RPMI8226 (cell line): ENCODE measurements at regions not wholly inside any gene's neighbourhood (a gene's known extent, or its start where the extent isn't known, plus 50 kb on each side); places are given as distances from the start of the nearest gene placed in this dataset.

Experiments
- DNase-seq: peaks from one replicate; pipeline ENCODE4 v3.0.0-alpha.2; 2015

DNA sequence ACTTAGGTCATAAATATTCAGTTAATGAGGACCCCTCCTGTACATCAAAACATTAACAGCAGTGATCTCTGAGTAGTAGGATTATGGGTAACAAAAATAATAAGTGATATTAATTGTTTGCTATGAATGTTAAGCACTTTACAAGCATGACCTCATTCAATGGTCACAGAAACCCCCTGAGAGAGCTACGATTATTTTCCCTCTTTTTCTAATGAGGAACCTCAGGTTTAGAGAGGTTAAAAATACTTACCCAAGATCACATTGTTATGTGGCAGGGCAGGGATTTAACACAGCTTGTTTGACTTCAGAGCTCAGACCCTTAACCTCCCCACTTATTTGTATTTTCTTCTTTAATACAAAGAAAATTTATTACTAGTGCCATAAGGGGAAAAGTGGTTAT, 228.2 kb downstream of the TBL1XR1 start:
- DNase-seq = no peak

DNA sequence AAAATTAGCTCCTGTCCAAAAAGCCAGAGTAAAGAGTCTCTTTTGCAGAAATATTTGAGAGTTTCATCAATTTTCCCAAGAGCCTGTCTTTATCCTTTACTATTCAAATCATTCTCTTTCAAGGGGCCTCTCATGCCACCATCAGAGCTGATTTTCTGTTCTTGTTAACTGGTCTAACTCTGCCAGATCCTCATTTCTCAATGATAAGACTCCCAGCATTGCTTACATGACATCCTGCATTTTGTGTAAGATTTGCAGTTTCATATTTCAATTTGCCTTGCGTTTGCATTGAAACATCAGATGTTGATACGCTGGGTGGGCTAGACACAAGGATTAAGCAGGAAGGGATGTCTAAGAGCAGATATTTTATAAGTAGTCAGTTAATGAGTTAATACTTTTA, 228.7 kb downstream of the TBL1XR1 start:
- no peak for DNase-seq

DNA sequence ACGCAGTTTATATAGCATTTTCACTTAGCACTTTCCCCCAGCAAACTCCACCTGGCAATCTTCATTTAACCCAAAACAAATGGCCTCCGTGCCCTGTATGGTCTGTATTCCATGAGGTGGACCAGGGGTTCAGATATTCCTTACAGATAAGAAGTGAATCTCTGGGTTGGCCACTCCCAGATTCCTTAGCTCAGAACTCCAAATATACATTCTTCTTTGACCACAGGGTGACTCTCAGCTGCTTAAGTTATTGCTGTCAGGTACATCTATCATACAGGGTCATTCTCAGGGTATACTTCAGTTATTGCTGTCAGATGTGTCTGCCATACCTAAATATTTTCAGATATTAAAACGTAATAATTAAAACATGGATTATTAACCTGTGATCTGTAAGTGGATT, 229.8 kb downstream of the TBL1XR1 start:
- DNase-seq = no peak

DNA sequence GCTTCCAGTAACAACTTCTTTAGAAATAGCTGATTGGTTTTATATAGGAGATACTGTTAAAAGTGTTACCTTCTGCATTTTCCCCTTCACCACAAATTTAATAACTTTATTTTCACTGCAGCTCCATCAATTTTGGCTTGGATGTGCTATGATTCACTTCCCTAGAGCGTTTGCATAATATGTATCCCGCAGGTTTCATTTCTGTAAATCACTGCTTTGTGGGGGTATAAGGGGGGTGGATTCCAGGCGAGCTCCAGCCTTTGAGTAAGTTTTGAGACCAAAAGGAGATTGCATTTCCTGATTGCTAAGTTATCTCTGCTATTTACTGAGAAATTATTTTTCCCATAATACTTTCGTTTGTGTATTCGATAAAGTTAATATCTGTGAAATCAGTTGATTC, 232.6 kb downstream of the TBL1XR1 start:
- DNase-seq = no peak

DNA sequence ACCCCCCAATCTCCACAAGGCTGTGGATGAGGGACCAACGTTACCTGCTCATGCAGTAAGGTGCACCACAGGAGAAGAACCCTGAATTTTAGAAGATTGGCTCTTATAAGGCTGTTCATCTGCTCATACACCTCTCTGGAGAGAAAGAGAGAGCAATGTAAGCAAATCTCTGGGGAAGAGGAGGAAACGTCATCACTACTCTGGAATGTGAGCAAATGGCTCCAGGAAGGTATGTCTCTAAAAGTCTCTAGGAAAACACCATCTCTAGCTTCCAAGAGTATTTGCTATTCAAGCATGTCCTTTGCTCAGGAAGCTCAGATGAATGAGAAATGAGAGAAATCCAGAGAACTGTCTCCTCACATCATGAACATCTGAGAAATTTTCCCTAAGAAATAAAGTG, 235.4 kb downstream of the TBL1XR1 start:
- DNase-seq = no peak

DNA sequence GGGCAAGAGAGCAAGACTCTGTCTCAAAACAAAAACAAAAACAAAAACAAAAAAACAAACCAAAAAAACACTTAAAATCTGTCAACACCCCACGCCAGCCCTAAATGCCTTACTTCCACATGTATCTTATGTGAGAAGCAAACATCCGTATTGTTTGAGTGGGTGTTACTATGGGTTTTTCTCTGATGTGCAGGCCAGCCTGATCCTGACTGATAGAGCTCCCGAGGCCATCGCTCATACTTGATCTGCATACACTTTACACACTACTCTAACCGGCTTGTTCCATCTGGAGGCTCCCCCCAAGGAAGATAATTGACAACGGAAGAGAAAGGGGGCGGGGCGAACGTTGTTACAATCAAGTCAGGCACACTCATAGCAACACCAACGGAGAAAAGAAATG, 237.4 kb downstream of the TBL1XR1 start:
- DNase-seq = no peak

DNA sequence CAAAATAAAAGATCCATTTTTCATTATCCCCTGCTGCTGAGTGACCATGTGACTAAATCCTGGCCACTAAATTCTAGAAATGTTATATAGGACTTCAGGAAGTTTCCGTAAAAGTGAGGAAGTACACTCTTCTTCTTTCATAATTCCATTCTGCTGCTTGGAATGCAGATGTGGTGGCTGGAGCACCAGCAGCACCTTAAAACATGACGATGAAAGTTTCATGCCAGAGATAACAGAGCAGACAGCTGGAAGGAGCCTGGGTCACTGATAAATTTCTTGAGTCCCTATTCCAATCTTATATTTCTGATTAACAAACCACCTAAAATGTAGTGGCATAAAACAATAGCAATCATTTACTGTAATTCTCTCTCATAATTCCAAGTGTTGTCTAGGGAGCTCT, 238.7 kb downstream of the TBL1XR1 start:
- no peak for DNase-seq

DNA sequence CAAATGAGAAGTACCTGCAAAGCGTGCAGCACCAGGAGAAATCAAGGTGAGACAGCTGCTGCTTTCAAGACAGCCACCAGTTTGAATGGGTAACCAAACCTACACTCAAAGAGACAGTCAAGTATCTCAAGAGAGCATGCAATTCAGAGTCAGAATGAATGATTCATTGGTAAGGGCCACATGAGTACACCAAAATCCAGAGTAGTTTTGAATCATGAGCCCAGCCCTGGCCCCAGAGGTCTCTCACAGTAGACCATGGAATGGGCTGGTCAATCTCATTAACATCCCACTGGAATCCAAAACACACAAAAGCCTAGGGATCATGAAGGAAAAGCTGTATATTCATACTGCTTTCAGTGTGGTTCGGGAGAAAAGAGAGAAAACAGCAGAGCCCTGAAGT, 242.8 kb downstream of the TBL1XR1 start:
- DNase-seq = no peak

DNA sequence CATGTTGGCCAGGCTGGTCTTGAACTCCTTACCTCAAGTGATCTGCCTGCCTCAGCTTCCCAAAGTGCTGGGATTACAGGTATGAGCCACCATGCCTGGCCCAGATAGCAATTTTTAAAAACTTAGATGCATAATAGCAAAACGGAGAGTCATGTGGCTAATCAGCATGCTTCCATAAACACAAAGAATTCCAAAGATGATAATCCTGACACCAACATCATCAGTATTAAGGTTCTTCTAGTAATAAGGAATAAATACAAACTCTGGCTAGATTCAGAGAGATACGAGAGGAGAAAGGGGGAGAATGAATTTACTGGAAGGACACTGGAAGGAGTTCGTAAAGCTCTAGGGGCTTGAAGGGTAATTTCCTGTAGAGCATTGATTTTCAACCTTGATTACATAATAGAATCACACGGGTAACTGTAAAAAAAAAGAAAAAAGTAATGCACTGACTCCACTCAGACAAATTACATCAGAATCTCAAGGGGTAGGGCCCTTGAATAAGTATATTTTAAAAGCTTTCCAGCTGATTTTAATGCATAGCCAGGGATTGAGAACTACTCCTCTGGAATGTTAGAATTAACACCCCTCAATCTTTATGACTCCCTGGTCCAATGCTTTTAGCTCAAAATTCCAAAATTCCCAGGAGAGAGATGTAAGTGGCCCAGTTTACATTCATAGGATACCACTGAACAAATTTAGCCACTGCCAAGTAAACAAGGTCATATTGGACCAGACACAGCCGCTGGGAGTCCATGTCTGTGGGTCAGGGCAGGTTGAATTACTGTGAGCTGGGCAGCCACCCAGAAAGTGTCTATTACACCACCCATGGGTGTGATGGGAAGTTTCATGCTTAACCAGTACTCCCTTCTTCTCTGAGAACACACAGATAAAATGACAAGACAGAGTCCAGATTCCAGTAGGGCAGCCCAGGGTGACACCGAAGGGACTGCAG, 243.9 kb downstream of the TBL1XR1 start:
- no peak for DNase-seq

DNA sequence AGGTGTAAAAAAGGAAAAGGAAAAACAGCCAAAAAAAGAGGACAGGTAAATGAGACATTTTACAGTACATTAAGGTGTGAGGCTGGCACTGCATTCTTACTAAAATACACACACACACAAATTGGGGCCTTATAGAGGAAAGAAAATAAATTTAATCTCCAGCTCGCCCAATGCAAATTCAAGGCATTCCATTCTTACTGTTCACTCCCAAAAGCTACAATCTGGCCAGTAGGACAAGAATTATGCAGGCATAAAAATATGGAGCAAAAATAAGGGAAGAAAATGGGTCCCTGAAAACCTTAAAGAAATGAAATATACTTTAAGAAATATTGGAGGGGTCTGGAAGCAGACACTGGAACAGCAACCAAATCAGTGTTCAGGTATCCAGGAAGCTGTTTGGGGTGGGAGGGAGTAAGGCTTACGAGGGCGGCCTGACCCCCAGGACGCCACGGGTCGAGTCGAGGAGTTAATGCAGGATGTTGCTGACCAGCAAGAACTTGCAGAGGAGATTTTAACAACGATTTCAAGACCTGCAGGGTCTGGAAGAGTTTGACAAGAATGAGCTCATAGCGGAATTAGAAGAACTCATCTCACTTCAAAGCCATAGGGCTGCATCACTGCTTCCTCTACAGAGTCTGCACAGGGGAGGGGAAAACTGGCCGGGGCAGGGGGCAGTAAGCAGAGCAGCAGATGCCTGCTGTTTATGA, 245.5 kb downstream of the TBL1XR1 start:
- no peak for DNase-seq

DNA sequence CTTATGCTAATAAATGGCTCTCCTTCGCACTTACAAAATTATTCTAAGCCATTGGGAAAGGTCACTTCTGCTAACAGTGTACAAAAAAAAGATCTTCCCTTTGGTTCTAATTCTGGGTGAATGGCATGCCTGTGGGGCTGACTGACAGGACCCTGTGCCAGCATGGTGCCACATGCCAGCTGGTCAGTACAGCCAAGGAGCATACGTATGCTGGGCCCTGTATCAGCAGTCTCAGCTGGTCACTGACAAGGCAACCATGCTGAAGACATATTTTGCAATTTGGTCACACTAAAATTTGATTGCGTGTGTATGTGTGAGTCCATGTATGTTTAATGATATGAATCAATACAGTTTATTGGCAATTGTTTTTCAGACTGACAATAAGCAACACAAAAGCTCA, 246.1 kb downstream of the TBL1XR1 start:
- DNase-seq = no peak

DNA sequence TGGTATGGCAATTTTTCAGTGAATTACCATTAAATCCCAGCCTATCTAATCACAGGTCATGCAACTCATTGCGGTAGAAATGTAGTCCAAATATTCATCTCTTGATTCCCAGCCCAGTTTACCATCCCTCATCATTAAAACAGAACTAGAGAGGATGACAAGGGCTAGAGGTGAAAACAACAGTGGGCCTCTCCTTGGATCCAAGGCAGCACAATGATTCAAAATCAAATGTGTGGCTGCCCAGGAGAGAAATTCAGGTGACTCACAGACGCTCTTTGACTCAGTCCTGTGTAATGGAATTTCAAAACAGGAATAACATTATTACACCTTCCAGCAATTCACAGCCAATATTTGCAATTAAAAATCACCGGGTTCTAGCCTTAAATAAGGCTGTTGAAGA, 246.5 kb downstream of the TBL1XR1 start:
- no peak for DNase-seq

DNA sequence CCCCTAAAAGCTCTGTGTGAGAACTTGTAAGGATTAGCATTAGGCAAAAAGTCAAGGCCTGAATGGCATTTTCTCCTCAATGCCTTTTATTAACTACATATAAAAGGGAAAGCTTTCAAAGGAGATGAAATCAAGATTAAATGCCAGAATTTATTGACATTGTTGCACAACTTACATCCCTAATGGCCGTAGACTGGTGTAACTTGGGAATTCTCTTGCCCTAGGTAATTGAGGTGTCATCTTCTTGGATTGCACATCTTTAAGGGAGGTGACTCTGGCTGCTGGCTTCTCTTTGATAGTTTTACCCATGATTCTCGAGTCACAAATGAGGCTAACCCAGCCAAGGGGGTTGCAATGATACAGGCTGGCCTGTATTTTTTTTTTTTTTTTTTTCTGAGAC, 249.1 kb downstream of the TBL1XR1 start:
- no peak for DNase-seq

DNA sequence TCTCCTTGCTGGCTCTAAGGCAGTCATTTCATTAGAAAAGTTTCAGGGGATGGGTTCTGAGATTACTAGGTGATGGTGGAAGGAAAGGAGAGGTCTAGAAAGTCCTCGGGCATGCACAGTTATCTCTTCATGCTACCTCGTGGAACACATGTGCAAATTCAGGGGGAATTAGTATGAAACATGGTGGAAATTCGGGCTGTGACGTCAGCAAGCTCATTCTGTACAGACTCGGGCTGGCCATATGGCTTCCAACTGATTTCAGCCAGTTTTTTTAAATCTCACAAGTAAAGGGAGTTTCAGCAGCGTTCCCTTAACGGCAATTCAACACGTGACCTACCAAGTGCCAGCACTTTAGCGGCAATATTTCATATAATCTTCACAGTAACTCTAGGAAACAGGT, 251.1 kb downstream of the TBL1XR1 start:
- no peak for DNase-seq

DNA sequence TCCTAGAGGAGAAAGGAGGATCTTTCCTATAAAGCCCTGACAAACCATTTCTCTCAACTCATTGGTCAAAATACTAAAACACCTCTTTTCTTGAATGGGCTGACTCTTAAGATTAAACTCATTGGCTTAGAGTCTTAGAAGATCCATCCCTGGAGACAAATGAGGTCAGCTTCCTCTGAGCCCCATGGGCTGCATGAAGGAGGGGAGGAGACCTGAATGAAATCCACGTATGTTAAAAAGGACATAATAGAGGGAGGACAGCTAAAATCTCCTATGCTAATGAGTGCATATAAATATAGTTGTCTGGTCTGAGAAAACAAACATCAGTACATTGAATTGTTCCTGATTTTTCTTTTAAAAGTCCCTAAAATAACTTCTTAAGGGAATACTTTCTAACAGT, 255.0 kb downstream of the TBL1XR1 start:
- DNase-seq = no peak

DNA sequence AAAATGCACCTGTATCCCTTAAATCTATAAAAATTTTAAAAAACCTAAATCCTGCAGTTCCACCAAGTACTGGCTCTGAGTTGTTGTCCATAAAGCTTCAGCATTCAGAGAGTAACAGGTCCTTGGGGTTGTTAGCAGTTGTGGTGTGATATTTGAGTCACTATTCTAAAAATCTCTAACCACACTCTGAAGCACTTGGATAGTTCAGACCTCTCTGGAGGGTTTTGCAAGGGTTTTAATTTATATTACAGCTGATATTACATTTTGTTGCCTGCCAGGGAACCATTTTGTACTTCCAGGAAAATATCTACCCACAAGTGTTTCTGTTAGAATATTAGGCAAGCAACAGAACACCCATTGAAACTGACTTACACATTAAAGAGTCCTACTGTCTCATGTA, 255.6 kb downstream of the TBL1XR1 start:
- DNase-seq = no peak

DNA sequence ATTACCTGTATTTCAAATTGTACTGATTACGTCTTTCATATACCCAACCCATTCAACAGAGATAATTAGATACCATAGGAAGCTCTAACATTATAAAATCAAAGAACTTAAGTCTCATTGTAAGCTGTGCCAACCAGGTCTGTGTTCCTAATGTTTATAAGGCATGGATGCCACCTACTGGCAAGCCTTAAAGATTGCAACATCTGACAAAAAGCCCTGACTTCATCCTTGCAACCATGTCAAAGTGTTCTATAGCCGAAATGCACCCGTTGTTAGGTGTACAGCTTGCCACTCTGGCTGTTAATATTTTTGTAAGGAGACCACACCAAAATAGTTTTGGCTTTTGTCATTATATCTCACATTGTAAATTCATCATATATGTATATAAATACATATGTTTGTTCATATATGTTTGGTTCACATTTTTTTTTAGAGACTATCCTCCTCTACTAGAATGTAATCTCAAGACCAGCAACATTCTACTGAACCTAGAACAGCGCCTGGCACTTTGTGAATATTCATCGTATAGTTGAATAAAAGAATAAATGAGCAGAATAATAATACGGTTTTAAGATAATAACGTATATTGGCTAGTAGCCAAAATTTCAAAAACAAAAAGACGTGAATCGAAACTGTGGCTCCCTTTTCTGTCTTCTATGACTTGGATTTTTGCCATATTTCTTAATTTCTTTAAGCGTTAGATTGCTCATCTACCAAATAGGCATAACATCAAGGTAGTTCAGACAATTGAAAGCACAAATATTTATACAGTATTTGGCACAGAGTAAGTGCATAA, 258.1 kb downstream of the TBL1XR1 start:
- peak; percentile 85 for DNase-seq

DNA sequence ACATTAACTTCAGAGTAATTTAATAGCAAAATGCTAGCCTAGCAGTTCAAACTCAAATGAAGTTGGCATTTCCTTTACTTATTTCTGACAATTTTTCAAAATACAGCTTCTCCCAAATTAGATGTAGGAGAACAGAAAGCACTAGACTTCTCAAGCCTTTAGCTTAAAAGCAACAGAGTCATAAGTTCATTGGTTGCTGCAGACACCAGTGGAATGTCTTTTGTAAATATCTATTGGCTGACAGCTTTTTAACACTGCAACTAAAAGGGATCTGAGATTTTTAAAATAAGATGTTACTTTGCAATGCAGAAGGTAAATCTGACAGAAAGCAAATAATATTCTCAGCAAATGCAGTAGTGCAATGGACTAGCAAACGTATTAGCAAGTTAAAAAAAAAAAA, 259.3 kb downstream of the TBL1XR1 start:
- no peak for DNase-seq

DNA sequence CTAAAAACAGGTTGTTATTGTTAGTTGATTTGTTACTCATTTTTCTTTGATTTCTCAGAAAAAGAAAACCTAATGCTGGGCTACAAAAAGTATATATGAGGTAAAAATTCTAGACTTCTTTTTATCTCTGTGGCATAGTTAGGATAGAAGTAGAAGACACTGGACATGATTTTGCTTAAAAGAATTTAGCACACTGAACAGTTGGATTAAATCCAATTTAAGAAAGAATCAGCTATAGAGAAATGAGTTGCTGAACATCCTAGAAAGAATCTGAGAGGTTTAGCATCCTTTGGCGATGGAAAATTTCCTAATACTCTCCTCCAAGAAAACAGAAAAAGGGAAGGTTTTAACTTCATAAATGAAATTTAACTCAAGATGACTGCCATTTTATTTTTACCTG, 259.7 kb downstream of the TBL1XR1 start:
- DNase-seq = no peak

DNA sequence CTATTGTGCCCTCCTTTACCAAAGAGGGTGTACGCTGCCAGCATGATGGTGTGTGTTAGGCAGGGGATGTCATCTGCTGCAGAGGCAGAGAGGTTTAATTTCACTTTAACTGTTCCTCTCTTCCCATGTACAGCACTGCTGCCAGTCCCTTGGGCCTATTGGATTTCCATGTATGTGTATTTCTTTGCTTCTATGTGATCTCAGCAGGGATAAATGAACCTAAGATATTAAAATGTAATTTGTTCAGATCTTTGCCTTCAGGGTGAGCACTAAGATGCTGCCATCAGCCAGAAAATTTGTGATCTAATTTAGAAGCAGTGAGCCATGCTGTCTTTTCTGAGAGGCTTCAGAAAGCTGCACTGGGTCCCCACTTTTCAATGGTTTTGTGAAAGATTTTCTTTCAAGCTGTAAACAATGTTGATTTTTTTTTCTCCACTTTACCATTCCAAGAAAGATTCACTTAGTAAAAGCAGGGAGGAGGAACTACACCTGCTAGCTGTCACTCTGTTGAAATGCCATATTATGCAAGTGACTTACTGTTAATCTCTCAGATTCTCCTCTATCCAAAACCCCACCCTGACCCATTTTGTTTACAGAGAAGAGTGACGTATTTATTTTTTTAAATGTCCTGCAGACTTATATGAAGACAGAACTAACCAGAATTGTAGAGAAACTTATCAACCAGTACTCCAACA, 261.9 kb downstream of the TBL1XR1 start:
- DNase-seq = no peak

DNA sequence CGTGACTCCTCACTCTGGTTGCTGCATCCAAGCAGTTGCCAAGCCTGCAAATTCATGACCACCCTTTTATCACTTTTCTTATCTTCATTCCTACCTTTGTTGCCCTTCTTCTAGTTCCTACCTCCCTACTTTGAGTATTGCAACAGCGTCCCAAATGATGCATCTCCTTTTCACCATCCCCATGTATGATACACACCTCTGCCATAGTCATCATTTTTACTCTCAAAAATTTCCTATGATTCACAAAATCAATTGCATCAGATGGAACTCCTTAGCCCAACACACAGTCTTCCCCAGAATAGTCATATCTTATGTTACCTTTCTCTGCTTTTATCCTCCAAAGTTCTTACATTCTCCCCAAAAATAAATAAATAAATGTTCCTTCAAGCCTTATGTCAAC, 262.6 kb downstream of the TBL1XR1 start:
- DNase-seq = no peak

DNA sequence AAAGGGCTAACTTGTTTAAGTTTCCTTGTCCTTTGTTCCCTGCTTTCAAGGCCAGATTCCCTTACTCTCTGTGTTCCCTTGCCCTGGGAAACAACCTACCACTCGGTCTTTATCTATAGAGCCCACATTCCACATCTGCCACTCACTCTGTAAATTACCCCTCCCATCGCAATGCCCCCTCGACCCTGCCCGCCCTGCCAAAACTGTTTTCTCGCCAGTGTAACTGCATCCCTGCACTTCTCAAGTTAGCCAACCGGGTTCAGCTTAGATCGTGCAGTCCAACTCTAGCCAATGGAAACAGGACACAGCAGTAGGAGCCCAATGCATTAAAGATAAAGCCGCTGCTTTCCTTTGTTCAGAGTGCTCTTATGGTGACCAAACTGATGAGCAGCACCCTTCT, 263.6 kb downstream of the TBL1XR1 start:
- DNase-seq = no peak

DNA sequence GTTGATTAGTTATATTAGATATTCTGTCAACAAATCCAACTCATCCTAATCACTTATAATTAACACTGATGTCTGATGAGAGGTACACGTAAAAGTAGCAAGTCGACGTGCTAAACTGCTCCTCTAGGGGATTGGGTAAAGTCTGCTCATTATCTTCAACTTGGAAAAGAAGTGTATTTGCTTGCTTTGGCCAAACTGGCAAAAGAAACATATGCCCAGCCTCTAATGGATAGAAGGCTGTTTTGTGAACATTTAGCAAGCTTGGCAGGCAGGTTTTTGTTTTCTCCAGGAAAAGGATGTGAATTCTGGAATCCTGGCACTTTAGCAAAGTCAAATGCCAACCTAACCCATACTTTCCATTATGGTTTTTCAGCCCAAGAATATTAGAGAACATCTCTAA, 264.8 kb downstream of the TBL1XR1 start:
- DNase-seq = no peak
